Mucosa of descending colon (tissue), 3 donors: ENCODE measurements at regions not wholly inside any gene's neighbourhood (a gene's known extent, or its start where the extent isn't known, plus 50 kb on each side); places are given as distances from the start of the nearest gene placed in this dataset.
A peak's percentile ranks its signal among the peaks of the same experiment; 100 is the strongest.

Experiments
- ATAC-seq: fragments of 200-7000 bp; cut with Tn5 transposase; one replicate; pipeline ENCODE4 v1.9.1; 2020; ENCODE audit warnings: mild to moderate bottlenecking, moderate library complexity
- DNase-seq, 3 donors: peaks; one replicate each; pipeline ENCODE4 v3.0.0-alpha.2; 2020
- H3K36me3 ChIP-seq: fragments of 200-600 bp; one replicate; pipeline ENCODE4 v1.8.0; 2021; ENCODE audit warnings: low read depth, mild to moderate bottlenecking
- H3K4me1 ChIP-seq: fragments of 200-600 bp; one replicate; pipeline ENCODE4 v1.8.0; 2021; ENCODE audit warnings: low read depth, mild to moderate bottlenecking
- H3K4me3 ChIP-seq: fragments of 200-600 bp; one replicate; pipeline ENCODE4 v1.8.0; 2021; ENCODE audit warnings: mild to moderate bottlenecking
- H3K9me3 ChIP-seq: fragments of 200-600 bp; one replicate; pipeline ENCODE4 v1.8.0; 2021; ENCODE audit warnings: mild to moderate bottlenecking
- intact Hi-C, 2 donors: fragments of 100-400 bp; cut with DNase I in 1 of 2; cut with micrococcal nuclease in 1 of 2; formaldehyde crosslinking; loops; one replicate each; pipeline versions ENCODE4 v1.11.0 to v1.11.1; 2022; cut with DNase I, micrococcal nuclease
- TF ChIP-seq, protein P1 (sequence below): fragments of 200-600 bp; IDR thresholded peaks from one replicate; pipeline ENCODE4 v1.8.0; 2022; ENCODE audit warnings: antibody characterized with exemption, mild to moderate bottlenecking
- donor health status: DM: no; HTN: no; CAD: no; lungs with moderate emphysema.
- donor health status: DM: no; HTN: no; CAD: no.
- donor health status: DM: no; HTN: yes; CAD: no.

DNA sequence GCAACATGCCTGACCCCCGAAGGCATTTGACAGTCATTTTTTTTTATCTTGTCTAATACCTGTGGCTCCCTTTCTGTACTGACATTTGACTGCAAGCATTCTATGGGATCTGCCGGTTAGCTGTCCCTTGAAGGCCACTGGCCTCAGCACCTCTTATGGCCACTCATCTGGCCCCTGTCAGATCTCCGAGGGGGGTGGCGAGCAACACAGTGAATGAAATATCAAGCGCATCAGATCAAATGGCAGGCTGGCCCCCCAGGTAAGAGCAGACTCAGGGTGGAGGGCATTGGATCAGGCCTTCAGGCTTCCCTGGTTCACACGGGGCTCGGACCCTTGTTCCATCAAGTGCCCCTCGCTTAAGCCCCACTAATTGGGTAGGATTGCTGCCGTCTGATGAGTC, 199.6 kb upstream of the MKI67 start:
- ATAC-seq (no peak), DNase-seq (no peak)
- TF ChIP-seq, protein P1, sequence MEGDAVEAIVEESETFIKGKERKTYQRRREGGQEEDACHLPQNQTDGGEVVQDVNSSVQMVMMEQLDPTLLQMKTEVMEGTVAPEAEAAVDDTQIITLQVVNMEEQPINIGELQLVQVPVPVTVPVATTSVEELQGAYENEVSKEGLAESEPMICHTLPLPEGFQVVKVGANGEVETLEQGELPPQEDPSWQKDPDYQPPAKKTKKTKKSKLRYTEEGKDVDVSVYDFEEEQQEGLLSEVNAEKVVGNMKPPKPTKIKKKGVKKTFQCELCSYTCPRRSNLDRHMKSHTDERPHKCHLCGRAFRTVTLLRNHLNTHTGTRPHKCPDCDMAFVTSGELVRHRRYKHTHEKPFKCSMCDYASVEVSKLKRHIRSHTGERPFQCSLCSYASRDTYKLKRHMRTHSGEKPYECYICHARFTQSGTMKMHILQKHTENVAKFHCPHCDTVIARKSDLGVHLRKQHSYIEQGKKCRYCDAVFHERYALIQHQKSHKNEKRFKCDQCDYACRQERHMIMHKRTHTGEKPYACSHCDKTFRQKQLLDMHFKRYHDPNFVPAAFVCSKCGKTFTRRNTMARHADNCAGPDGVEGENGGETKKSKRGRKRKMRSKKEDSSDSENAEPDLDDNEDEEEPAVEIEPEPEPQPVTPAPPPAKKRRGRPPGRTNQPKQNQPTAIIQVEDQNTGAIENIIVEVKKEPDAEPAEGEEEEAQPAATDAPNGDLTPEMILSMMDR: no peak
- H3K9me3 ChIP-seq: no peaks in the 10 kb centered on the region
- no peaks in the 10 kb centered on the region for H3K4me1 ChIP-seq
- intact Hi-C loops: no loop called here
- H3K36me3 ChIP-seq: no peaks in the 10 kb centered on the region
- H3K4me3 ChIP-seq: no peak overlapping the region

DNA sequence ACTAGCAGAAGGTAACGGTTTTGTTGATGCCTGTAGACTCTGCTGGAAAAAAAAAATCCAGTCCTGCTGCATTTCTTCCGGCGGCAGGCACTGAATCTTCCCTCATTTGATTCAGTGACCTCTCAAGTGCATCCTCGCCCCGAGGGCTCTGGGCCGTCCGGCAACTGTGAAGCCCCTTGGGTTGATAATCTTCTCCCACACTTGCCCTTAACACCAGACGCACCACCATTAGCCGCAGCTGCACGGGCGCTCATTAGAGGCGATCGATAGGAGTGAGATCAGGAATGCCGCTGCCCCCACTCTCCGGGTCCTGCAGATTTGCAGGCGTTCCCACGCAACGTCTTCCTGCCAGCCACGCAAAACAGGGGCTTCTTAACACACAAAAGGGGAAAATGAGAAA, 200.0 kb upstream of the MKI67 start:
- no peaks in the 10 kb centered on the region for H3K9me3 ChIP-seq
- TF ChIP-seq, protein P1: no peak
- no peaks in the 10 kb centered on the region for H3K4me1 ChIP-seq
- intact Hi-C loops: no loop called here
- H3K36me3 ChIP-seq: no peaks in the 10 kb centered on the region
- H3K4me3 ChIP-seq: no peak overlapping the region
- ATAC-seq: no peak
- DNase-seq: no peak

DNA sequence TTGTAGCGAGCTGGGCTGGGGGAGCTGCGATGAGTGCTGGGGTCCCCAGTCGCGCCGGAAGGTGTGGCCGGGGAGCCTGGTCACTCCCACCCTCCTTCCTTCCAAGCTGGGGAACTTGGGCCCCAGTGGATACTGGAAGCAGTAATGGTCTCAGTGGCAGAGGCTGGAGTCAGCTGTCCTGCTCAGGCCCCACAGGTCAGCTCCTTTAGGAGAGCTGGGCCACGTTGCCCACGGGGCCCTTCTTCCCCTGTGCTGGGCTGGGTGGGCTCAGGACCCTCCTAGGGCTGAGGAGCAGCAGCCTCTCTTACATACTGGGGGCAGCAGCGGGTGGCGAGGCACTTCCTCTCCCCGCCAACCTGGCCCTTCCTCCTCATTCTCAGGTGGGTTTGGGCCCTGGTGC, 200.6 kb upstream of the MKI67 start:
- H3K9me3 ChIP-seq: no peaks in the 10 kb centered on the region
- H3K4me3 ChIP-seq: no peak overlapping the region
- ATAC-seq (no peak), DNase-seq (no peak)
- H3K36me3 ChIP-seq: no peaks in the 10 kb centered on the region
- no peaks in the 10 kb centered on the region for H3K4me1 ChIP-seq
- intact Hi-C loops: no loop called here
- TF ChIP-seq, protein P1: no peak

DNA sequence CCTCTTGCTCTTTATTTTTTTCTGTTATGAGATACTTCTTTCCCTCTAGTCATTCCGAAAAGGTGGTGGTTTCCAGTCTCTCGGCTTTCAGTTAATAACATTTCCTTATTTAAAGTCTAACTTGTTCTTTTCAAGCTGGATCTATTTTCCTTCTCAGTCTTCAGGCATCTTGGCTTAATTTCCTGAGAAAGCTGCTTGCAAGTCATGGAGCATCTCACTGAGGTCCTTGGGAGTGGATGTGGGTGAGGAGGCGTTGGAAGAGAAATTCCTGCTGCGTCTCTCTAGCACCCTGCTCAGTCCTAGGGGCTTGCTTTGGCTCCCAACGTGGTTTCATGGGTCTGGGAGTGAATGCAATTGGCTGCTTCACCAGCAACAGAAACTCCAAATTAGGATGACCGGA, 210.2 kb upstream of the MKI67 start:
- Histone ChIP-seq H3K4me3 (no peak overlapping the region), H3K4me1 (no peaks in the 10 kb centered on the region), H3K36me3 (no peaks in the 10 kb centered on the region), H3K9me3 (no peaks in the 10 kb centered on the region)
- intact Hi-C loops: no loop called here
- TF ChIP-seq, protein P1: no peak
- DNase-seq (no peak), ATAC-seq (no peak)

DNA sequence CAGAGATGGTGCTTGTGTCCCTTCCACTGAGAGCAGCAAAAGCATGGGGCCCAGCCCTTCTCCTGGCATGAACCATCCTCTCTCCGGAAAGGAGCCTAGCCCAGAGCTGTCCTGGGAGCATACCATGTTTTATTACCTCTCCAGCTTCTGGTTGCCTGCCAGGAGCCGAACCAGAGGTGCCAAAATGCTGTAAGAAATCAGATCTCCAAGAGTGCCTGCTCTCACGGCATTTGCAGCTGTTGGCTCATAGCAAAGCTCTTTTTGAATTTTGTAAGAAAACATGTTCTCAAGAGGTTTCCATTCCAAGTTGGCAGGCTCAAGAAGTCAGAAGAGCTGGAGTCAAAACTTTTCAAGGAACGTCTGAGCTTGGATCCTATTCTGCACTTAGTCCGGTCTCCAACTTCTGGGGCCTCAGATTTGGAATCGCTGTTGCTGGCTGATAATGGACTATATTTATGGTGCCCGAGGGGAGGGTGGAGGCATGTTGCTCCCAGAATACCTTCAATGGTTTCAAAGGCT, 211.7 kb upstream of the MKI67 start:
- peak in 1 of 3 donors; percentile 29 for DNase-seq
- intact Hi-C loops: no loop called here
- no peak for ATAC-seq
- Histone ChIP-seq H3K9me3 (no peaks in the 10 kb centered on the region), H3K36me3 (no peaks in the 10 kb centered on the region), H3K4me3 (no peak overlapping the region), H3K4me1 (no peaks in the 10 kb centered on the region)
- TF ChIP-seq, protein P1: no peak

DNA sequence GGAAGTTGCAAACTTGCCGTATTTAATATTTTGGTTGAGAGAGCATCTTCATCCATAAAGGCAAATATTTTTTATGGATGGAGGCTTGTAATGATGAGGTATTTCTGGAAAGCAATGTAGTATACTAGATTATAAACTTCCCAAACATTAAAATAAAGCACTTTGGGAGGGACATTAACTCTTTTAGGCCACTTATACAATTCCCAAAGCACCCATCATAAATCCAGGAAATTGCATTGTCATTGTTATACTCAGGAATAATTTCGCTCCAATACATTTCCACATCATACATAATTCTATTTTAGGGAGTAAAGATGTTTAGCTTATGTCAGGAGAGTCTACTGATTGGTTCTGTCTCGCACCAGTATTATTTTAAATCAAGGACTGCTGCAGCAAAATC, 212.7 kb upstream of the MKI67 start:
- Histone ChIP-seq H3K4me3 (no peak overlapping the region), H3K4me1 (no peaks in the 10 kb centered on the region), H3K9me3 (no peaks in the 10 kb centered on the region), H3K36me3 (no peaks in the 10 kb centered on the region)
- intact Hi-C loops: no loop called here
- ATAC-seq (no peak), DNase-seq (no peak)
- TF ChIP-seq, protein P1: no peak
